ENCODE measurements at regions not wholly inside any gene's neighbourhood (a gene's known extent, or its start where the extent isn't known, plus 50 kb on each side); places are given as distances from the start of the nearest gene placed in this dataset.

- H3K36me3 ChIP-seq: no peaks in the 10 kb centered on the region
- peak; percentile 36 for ATAC-seq
- TF ChIP-seq CTCF (IDR thresholded peaks at IDR 0.05): no peak
- H3K9me3 ChIP-seq: no peaks in the 10 kb centered on the region
- DNase-seq: no peak
- no peak overlapping the region for H3K27ac ChIP-seq
- intact Hi-C loops (cut with DNase I): no loop called here
- H3K4me3 ChIP-seq: no peak overlapping the region
- no peaks in the 10 kb centered on the region for H3K27me3 ChIP-seq
- no peaks in the 10 kb centered on the region for H3K4me1 ChIP-seq
Measured at GRCh38 chr2:2932692-2933305, 444.8 kb downstream of the EIPR1 start.

- ATAC-seq (no peak), DNase-seq (no peak)
- no peaks in the 10 kb centered on the region for H3K4me1 ChIP-seq
- TF ChIP-seq CTCF (IDR thresholded peaks at IDR 0.05): no peak
- H3K9me3 ChIP-seq: no peaks in the 10 kb centered on the region
- H3K27ac ChIP-seq: no peak overlapping the region
- no peaks in the 10 kb centered on the region for H3K36me3 ChIP-seq
- no peak overlapping the region for H3K4me3 ChIP-seq
- intact Hi-C loops (cut with DNase I): no loop called here
- no peaks in the 10 kb centered on the region for H3K27me3 ChIP-seq
Measured at GRCh38 chr2:2932189-2932588, 445.4 kb downstream of the EIPR1 start.

- DNase-seq: no peak
- no peak for ATAC-seq
- intact Hi-C loops (cut with DNase I): no loop called here
Measured at GRCh38 chr2:2931318-2932075, 446.1 kb downstream of the EIPR1 start.

GRCh38 chr2:2930841-2931240, 446.8 kb downstream of the EIPR1 start:
- TF ChIP-seq CTCF (IDR thresholded peaks at IDR 0.05): no peak
- DNase-seq (no peak), ATAC-seq (no peak)
- Histone ChIP-seq H3K27ac (no peak overlapping the region), H3K9me3 (no peaks in the 10 kb centered on the region), H3K4me1 (no peaks in the 10 kb centered on the region), H3K4me3 (no peak overlapping the region), H3K36me3 (no peaks in the 10 kb centered on the region), H3K27me3 (no peaks in the 10 kb centered on the region)
- intact Hi-C loops (cut with DNase I): no loop called here

More at GRCh38 chr2:2931318-2932075, 446.1 kb downstream of the EIPR1 start:
- Histone ChIP-seq H3K36me3 (no peaks in the 10 kb centered on the region), H3K9me3 (no peaks in the 10 kb centered on the region), H3K4me1 (no peaks in the 10 kb centered on the region), H3K4me3 (no peak overlapping the region), H3K27me3 (no peaks in the 10 kb centered on the region), H3K27ac (no peak overlapping the region)
- no peak for TF ChIP-seq CTCF (IDR thresholded peaks at IDR 0.05)

- no peak for DNase-seq
Measured at GRCh38 chr2:2926858-2927175, 450.8 kb downstream of the EIPR1 start.

More at GRCh38 chr2:2926858-2927175, 450.8 kb downstream of the EIPR1 start:
- Histone ChIP-seq H3K27ac (no peak overlapping the region), H3K27me3 (no peaks in the 10 kb centered on the region), H3K9me3 (no peaks in the 10 kb centered on the region), H3K36me3 (no peaks in the 10 kb centered on the region), H3K4me1 (no peaks in the 10 kb centered on the region), H3K4me3 (no peak overlapping the region)
- ATAC-seq: no peak
- TF ChIP-seq CTCF (IDR thresholded peaks at IDR 0.05): no peak
- intact Hi-C loops (cut with DNase I): no loop called here

All from upper lobe of right lung (tissue), 1 donor.